MCF 10A (cell line): ENCODE measurements at regions not wholly inside any gene's neighbourhood (a gene's known extent, or its start where the extent isn't known, plus 50 kb on each side); places are given as distances from the start of the nearest gene placed in this dataset.

Experiments
- BruUV-seq: library from RNA; stranded (reverse); fragments of 400-500 nt; replicated peaks from 2 replicates; lab custom pipeline; 2021; lab: Mats Ljungman, UMichigan
- CTCF ChIA-PET: fragments of 300-600 bp; sonication (Branson Sonifier 250); formaldehyde crosslinking; extraction: SDS; loops from one replicate; lab custom pipeline; 2021; ENCODE audit warnings: antibody characterized with exemption, inconsistent platforms; lab: Yijun Ruan, JAX
- POLR2A ChIA-PET: fragments of 300-600, 350-650 bp; sonication (Branson Sonifier 250); formaldehyde crosslinking; extraction: SDS; loops from one replicate; lab custom pipeline; 2020; ENCODE audit warnings: antibody characterized with exemption, inconsistent platforms; lab: Yijun Ruan, JAX
- DNase-seq: peaks from one replicate; pipeline ENCODE4 v3.0.0-alpha.2; 2018; ENCODE audit not compliant: unreplicated experiment
- H3K27ac Mint-ChIP-seq: one replicate; pipeline ENCODE4 v1.8.0; 2022; ENCODE audit warnings: mild to moderate bottlenecking, low read depth, mixed read lengths; ENCODE audit not compliant: unreplicated experiment
- H3K27me3 Mint-ChIP-seq: one replicate; pipeline ENCODE4 v1.8.0; 2022; ENCODE audit warnings: mixed read lengths; ENCODE audit not compliant: insufficient read depth, unreplicated experiment
- H3K36me3 Mint-ChIP-seq: one replicate; pipeline ENCODE4 v1.8.0; 2022; ENCODE audit warnings: mild to moderate bottlenecking, moderate library complexity, mixed read lengths; ENCODE audit not compliant: insufficient read depth, unreplicated experiment
- H3K4me1 Mint-ChIP-seq: one replicate; pipeline ENCODE4 v1.8.0; 2022; ENCODE audit warnings: mixed read lengths; ENCODE audit not compliant: insufficient read depth, unreplicated experiment
- H3K4me3 Mint-ChIP-seq: one replicate; pipeline ENCODE4 v1.8.0; 2022; ENCODE audit warnings: mild to moderate bottlenecking, moderate library complexity, mixed read lengths; ENCODE audit not compliant: unreplicated experiment
- H3K9me3 Mint-ChIP-seq: one replicate; pipeline ENCODE4 v1.8.0; 2022; ENCODE audit warnings: mixed read lengths; ENCODE audit not compliant: unreplicated experiment
- CTCF ChIP-seq: fragments of 200-600 bp; IDR thresholded peaks from one replicate; pipeline ENCODE4 v1.8.0; 2022; ENCODE audit warnings: antibody characterized with exemption, mild to moderate bottlenecking; ENCODE audit not compliant: unreplicated experiment
- intact Hi-C: fragments of 100-400 bp; cut with micrococcal nuclease; formaldehyde crosslinking; loops from 2 replicates; pipeline ENCODE4 v1.14.1; 2022

GRCh38 chr4:11281720-11282119 is 147.0 kb downstream of the HS3ST1 start:
- no peak for TF ChIP-seq CTCF
- DNase-seq: no peak
- intact Hi-C loops: no loop called here
- BruUV-seq: no TSS peak
- peaks cover 26% of the 10 kb centered on the region for H3K9me3 Mint-ChIP-seq
- H3K4me1 Mint-ChIP-seq: no peaks in the 10 kb centered on the region
- POLR2A ChIA-PET: no interaction called here
- no peaks in the 10 kb centered on the region for H3K27me3 Mint-ChIP-seq
- H3K27ac Mint-ChIP-seq: no peak overlapping the region
- CTCF ChIA-PET: no interaction called here
- H3K36me3 Mint-ChIP-seq: no peaks in the 10 kb centered on the region
- no peak overlapping the region for H3K4me3 Mint-ChIP-seq

GRCh38 chr4:11271263-11271662 is 157.4 kb downstream of the HS3ST1 start:
- no peaks in the 10 kb centered on the region for H3K27me3 Mint-ChIP-seq
- H3K27ac Mint-ChIP-seq: no peak overlapping the region
- DNase-seq: no peak
- intact Hi-C loops: no loop called here
- H3K4me1 Mint-ChIP-seq: no peaks in the 10 kb centered on the region
- no peak overlapping the region for H3K4me3 Mint-ChIP-seq
- POLR2A ChIA-PET: no interaction called here
- CTCF ChIA-PET: no interaction called here
- H3K36me3 Mint-ChIP-seq: no peaks in the 10 kb centered on the region
- H3K9me3 Mint-ChIP-seq: peaks cover 11% of the 10 kb centered on the region
- no TSS peak for BruUV-seq
- TF ChIP-seq CTCF: no peak

GRCh38 chr4:11268149-11268548 is 160.5 kb downstream of the HS3ST1 start:
- H3K4me1 Mint-ChIP-seq: no peaks in the 10 kb centered on the region
- CTCF ChIA-PET: no interaction called here
- H3K27me3 Mint-ChIP-seq: no peaks in the 10 kb centered on the region
- no peak for TF ChIP-seq CTCF
- H3K9me3 Mint-ChIP-seq: peaks cover 11% of the 10 kb centered on the region
- intact Hi-C loops: no loop called here
- BruUV-seq: no TSS peak
- no peaks in the 10 kb centered on the region for H3K36me3 Mint-ChIP-seq
- no peak for DNase-seq
- POLR2A ChIA-PET: no interaction called here
- no peak overlapping the region for H3K27ac Mint-ChIP-seq
- H3K4me3 Mint-ChIP-seq: no peak overlapping the region

- no peaks in the 10 kb centered on the region for H3K27me3 Mint-ChIP-seq
- H3K9me3 Mint-ChIP-seq: peaks cover 11% of the 10 kb centered on the region
- H3K4me3 Mint-ChIP-seq: no peak overlapping the region
- TF ChIP-seq CTCF: no peak
- DNase-seq: no peak
- H3K27ac Mint-ChIP-seq: no peak overlapping the region
- H3K4me1 Mint-ChIP-seq: no peaks in the 10 kb centered on the region
- no TSS peak for BruUV-seq
- H3K36me3 Mint-ChIP-seq: no peaks in the 10 kb centered on the region
- intact Hi-C loops: no loop called here
- ChIA-PET POLR2A (interaction anchor here (0.9 kb wide), 1 partner anchor 21 kb away, joined by 3 read pairs; no protein-coding TSS in a partner anchor), CTCF (no interaction called here)
These were observed 163.9 kb downstream of the HS3ST1 start for GRCh38 chr4:11264841-11265240.
